GM21360 (cell line): ENCODE measurements at regions not wholly inside any gene's neighbourhood (a gene's known extent, or its start where the extent isn't known, plus 50 kb on each side); places are given as distances from the start of the nearest gene placed in this dataset.
"Not testable (repeated sequence)": the region's sequence is repeated elsewhere in the genome, so short reads cannot be mapped to it uniquely, and the experiment has no call there.

Experiments
- ATAC-seq: cut with Tn5 transposase; IDR thresholded peaks from one replicate; pipeline ENCODE4 v1.9.1; 2021; ENCODE audit warnings: mild to moderate bottlenecking, moderate library complexity; ENCODE audit not compliant: unreplicated experiment

DNA sequence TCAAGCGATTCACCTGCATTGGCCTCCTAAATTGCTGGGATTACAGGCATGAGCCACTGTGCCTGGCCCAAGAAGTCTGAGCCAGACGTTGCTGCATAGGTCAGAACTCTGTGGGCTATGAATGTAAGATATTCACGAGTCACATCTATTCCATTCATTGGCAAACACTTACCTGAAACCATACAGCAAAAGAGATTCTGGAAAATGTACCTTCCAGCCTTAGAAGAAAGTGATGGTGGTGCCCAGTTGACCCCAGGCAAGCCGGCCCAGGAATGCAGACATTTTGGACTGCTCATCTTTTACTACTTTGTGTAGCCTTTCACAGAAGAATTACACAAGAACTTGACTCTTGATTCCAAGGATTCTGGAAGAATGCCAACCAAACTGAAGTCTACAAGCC lies 135.6 kb upstream of the N4BP1 start:
- ATAC-seq, result no peak

DNA sequence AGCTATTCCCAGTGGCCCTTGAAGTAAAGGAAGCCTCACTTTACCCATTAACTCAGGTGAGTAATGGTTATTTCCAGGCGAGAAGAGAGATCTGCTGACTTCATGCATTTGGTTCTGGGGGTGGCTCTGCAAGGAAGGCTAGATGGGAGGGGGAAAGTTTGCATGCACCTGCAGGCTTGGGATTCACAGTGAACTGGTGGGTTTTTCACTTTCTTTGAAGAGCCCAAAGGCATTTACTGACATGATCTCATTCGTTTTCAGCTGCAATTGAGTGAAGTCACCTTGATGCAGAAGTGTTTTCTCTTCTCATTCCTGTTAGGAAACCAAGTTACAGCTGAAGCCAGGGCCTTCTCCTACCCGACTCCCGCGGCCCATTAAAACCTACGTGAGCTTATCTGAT lies 131.0 kb upstream of the N4BP1 start:
- ATAC-seq, result no peak

DNA sequence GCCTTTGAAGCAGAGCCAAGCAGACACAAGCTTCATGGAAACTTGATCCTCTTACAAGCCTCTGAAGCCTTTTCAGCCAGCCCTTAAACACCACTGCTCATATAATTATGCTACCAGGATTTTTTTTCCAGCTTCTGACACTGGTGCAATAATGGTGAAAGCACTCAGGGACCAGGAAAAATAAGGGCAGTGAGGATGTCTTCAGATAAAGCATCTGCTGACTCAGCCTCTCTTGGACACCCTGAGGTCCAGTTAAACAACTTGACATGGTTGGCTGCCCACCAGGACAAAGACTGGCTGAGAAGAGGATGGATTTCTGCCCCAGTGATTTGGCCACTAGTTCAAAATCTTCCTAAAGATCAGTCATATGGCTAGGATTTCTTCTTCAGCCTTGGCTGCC lies 124.2 kb upstream of the N4BP1 start:
- ATAC-seq, result no peak

DNA sequence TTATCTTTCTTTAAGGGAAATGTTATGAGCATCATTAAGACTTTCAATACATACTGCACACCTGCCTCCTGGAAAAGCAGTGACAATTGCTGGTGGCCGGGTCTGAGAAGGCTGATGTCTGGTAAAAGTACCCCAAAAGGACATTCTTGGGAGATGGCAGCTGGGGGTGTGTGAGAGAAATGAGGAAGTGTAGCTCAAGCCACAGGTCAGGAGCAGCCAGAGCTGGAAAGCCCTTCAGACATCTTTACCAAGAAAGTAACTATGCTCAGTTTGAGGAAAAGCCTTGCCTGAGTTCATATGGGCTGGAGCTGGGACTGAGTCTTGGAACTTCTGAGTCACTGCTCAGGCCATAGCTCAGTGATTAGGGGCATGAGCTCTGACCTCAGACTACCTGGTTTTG lies 94.7 kb upstream of the N4BP1 start:
- no peak for ATAC-seq

DNA sequence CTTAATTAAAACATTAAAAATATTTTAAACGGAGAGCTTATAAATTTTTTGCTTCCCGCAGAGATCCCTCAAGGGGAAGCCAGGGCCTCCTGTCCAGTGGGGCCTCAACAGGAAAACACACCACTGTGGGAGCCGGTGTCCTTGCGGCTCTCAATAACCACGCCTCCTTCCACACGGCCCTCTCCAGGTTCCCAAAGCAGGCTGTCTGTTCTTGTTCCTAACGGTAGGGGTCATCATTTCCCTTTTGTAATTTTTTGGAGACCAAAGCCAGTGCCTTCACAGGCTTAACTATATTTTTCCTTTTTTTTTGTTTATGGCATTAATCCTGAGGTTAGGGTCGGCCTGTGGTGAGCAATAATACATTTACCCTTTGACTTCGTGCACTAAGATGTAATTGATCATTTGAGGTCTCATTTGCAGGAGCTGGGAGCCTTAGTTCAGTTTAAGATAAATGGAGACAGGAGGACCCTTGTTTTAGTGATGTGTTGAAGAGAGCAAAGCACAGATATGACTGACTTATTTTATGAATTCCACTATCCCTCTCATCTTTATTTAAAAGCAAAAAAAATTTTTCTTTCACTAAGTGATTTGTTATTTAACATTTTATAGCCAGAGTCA lies 77.5 kb upstream of the N4BP1 start:
- ATAC-seq, result peak; percentile 96

DNA sequence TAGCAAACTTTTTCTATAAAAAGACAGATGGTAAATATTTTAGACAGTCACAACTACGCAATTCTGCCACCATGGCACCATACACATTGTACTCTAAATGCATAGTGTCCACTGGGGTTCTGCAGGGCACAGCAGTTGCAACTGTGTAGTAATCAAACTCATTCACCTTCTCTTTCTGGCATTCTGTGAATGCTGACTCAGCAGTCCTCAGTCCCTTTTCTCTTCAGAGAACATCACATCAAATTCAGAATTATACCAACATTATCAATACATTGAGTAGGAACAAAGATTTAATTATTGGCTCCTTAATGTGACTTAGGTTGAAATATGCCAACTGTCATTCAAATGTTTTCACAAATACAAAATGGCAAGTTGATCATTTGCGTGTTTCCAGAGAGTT lies 74.2 kb upstream of the N4BP1 start:
- no peak for ATAC-seq

DNA sequence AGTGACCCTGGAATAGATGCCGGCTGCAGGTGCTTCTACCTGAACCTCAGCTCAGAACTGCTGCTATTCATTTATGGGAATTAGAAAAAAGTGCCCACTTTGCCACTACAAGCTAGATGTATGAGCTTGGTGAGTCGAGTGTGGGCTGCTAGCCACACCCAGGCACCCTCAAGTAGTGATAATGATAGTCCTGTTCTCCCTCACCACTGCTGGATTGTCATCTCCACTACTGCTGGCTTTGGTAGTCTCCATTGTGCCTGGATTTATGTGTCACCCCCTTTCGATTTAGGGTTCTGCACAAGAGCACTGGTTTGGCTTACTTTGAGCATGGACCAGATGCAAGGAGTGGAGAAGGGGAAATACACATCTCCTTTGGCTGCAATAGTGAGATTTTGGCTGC lies 73.0 kb upstream of the N4BP1 start:
- ATAC-seq, result no peak

DNA sequence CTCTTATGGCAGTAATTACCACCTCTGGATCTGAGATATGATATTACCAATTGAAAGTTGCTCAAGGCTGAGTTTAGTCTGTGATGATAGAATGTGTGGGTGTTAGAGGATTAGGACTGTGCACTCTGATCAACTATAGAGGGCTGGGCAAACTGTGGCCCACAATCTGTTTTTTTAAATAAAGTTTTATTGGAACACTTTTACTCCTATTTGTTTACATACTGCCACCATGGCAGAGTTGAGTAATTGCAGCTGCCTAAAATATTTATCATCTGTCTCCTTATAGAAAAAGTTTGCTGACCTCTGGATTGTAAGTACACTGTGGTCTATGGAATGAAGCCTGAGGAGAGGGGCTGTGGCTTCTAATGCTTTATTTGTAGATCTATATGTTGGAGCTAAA lies 71.5 kb upstream of the N4BP1 start:
- ATAC-seq, result no peak

DNA sequence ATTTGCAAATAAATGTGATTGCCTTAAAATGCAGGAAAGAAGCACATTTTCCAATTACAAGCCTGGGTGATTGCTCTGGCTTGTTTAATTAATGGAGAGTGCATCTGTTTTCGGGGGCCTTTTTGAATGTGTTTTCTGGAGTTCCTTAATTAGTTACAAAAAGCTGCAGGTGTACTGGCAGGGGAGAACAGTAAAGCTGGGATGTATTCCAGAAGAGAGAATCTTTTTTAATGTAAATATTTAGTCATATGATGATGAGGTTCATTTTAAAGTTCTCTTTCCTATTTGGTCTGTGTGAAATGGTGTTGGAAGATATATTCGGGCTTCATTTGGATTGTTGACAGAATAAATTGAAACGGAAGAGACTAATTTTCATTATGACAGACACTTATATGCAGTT lies 70.9 kb upstream of the N4BP1 start:
- ATAC-seq, result no peak

DNA sequence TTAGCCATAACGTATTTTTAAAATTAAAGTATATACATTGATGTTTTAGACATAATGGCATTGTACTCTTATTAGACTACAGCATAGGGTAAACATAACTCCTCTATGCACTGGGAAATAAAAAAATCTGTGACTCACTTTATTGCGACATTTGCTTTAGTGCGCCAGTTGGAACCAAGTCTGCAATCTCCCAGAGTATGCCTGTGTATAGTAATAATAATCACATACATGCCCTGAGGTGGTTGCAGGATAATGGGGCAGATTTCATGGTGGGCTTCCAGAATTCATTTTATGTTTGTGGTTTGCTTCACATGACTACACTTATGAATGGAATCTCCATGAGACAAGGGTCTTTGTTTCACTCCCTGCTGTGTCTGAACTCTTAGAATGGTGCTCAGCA lies 66.9 kb upstream of the N4BP1 start:
- ATAC-seq, result no peak

DNA sequence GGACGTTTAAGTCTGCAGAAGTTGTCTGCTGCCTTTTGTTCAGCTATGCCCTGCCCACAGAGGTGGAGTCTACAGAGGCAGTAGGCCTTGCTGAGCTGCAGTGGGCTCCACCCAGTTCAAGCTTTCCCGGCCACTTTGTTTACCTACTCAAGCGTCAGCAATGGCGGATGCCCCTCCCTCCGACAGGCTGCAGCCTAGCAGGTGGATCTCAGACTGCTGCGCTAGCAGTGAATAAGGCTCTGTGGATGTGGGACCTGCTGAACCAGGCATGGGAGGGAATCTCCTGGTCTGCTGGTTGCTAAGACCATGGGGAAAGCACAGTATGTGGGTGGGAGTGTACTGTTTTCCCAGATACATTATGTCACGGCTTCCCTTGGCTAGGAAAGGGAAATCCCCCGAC lies 58.2 kb upstream of the N4BP1 start:
- not testable (repeated sequence) for ATAC-seq

DNA sequence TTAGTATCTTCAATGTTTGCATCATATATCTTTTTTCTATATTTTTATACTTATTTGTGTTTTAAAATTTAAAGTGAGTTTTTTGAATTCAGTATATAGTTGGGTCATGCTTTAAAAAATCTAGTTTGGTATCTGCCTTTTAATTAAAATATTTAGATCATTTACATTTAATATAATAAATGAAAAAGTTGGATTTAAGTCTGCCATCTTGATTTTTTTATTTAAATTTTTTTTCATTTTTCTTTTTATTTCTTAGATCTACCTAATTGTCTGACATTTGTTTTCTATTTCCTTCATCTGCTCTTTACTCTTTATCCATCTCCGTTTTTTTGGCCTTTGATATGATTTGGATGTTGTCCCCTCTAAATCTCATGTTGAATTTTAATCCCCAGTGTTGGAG lies 50.0 kb upstream of the N4BP1 start:
- no peak for ATAC-seq
